ENCODE measurements at regions not wholly inside any gene's neighbourhood (a gene's known extent, or its start where the extent isn't known, plus 50 kb on each side); places are given as distances from the start of the nearest gene placed in this dataset.
A peak's percentile ranks its signal among the peaks of the same experiment; 100 is the strongest.

GRCh38 chr12:93048656-93049055 is 119.6 kb upstream of the EEA1 start:
- H3F3A ChIP-seq (ENCODE audit: insufficient read depth, low read length, poor library complexity, severe bottlenecking) = no peaks in the 10 kb centered on the region
- TF ChIP-seq, protein P1, sequence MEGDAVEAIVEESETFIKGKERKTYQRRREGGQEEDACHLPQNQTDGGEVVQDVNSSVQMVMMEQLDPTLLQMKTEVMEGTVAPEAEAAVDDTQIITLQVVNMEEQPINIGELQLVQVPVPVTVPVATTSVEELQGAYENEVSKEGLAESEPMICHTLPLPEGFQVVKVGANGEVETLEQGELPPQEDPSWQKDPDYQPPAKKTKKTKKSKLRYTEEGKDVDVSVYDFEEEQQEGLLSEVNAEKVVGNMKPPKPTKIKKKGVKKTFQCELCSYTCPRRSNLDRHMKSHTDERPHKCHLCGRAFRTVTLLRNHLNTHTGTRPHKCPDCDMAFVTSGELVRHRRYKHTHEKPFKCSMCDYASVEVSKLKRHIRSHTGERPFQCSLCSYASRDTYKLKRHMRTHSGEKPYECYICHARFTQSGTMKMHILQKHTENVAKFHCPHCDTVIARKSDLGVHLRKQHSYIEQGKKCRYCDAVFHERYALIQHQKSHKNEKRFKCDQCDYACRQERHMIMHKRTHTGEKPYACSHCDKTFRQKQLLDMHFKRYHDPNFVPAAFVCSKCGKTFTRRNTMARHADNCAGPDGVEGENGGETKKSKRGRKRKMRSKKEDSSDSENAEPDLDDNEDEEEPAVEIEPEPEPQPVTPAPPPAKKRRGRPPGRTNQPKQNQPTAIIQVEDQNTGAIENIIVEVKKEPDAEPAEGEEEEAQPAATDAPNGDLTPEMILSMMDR (IDR thresholded peaks at IDR 0.05; ENCODE audit: poor library complexity, severe bottlenecking) = no peak
- no peak for TF ChIP-seq POLR2AphosphoS5 (IDR thresholded peaks at IDR 0.05)
- TF ChIP-seq EP300 (conservative IDR thresholded peaks at IDR 0.05; ENCODE audit: poor library complexity, severe bottlenecking) = no peak
- TF ChIP-seq MXI1 (conservative IDR thresholded peaks at IDR 0.05; ENCODE audit: poor library complexity, severe bottlenecking) = no peak
- TF ChIP-seq, protein P2, sequence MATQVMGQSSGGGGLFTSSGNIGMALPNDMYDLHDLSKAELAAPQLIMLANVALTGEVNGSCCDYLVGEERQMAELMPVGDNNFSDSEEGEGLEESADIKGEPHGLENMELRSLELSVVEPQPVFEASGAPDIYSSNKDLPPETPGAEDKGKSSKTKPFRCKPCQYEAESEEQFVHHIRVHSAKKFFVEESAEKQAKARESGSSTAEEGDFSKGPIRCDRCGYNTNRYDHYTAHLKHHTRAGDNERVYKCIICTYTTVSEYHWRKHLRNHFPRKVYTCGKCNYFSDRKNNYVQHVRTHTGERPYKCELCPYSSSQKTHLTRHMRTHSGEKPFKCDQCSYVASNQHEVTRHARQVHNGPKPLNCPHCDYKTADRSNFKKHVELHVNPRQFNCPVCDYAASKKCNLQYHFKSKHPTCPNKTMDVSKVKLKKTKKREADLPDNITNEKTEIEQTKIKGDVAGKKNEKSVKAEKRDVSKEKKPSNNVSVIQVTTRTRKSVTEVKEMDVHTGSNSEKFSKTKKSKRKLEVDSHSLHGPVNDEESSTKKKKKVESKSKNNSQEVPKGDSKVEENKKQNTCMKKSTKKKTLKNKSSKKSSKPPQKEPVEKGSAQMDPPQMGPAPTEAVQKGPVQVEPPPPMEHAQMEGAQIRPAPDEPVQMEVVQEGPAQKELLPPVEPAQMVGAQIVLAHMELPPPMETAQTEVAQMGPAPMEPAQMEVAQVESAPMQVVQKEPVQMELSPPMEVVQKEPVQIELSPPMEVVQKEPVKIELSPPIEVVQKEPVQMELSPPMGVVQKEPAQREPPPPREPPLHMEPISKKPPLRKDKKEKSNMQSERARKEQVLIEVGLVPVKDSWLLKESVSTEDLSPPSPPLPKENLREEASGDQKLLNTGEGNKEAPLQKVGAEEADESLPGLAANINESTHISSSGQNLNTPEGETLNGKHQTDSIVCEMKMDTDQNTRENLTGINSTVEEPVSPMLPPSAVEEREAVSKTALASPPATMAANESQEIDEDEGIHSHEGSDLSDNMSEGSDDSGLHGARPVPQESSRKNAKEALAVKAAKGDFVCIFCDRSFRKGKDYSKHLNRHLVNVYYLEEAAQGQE (IDR thresholded peaks at IDR 0.05; ENCODE audit: borderline replicate concordance) = no peak
- no peak for TF ChIP-seq RAD21 (conservative IDR thresholded peaks at IDR 0.05)
- no peak for TF ChIP-seq SMC3 (conservative IDR thresholded peaks at IDR 0.05; ENCODE audit: poor library complexity)
- no peak for TF ChIP-seq TAF1 (IDR thresholded peaks at IDR 0.05; ENCODE audit: low read depth)
- no peak for TF ChIP-seq EZH2 (IDR thresholded peaks at IDR 0.05; ENCODE audit: borderline replicate concordance, insufficient read depth, low read length, poor library complexity, severe bottlenecking)
- no peaks in the 10 kb centered on the region for H3K9me2 ChIP-seq (ENCODE audit: insufficient read depth, low read length)
- H2AFZ ChIP-seq (ENCODE audit: low read depth, low read length) = no peak overlapping the region
- H3K9me3 ChIP-seq (ENCODE audit: low read length) = no peaks in the 10 kb centered on the region
- H3K4me2 ChIP-seq (ENCODE audit: low read length) = no peak overlapping the region
- no peak overlapping the region for H3K4me3 ChIP-seq (ENCODE audit: low read length)
- H3K79me2 ChIP-seq (replicated peaks; ENCODE audit: insufficient read depth, low read length) = no peaks in the 10 kb centered on the region
- H3K27me3 ChIP-seq (ENCODE audit: insufficient read depth, low read depth, low read length) = no peaks in the 10 kb centered on the region
- H3K36me3 ChIP-seq (ENCODE audit: insufficient read depth, low read length) = no peaks in the 10 kb centered on the region
- no peak overlapping the region for H3K9ac ChIP-seq (ENCODE audit: low read length)
- H3K27ac ChIP-seq (ENCODE audit: low read length) = no peak overlapping the region
- H4K20me1 ChIP-seq (ENCODE audit: insufficient read depth) = no peaks in the 10 kb centered on the region

GRCh38 chr12:93050026-93050747 is 121.1 kb upstream of the EEA1 start:
- Histone ChIP-seq H3K9ac (ENCODE audit: low read length) (no peak overlapping the region), H3K9me2 (ENCODE audit: insufficient read depth, low read length) (no peaks in the 10 kb centered on the region), H3K27ac (ENCODE audit: low read length) (no peak overlapping the region), H3K4me3 (ENCODE audit: low read length) (no peak overlapping the region), H3K79me2 (replicated peaks; ENCODE audit: insufficient read depth, low read length) (no peaks in the 10 kb centered on the region), H2AFZ (ENCODE audit: low read depth, low read length) (no peak overlapping the region), H3K36me3 (ENCODE audit: insufficient read depth, low read length) (no peaks in the 10 kb centered on the region), H3K4me2 (ENCODE audit: low read length) (no peak overlapping the region), H4K20me1 (ENCODE audit: insufficient read depth) (no peaks in the 10 kb centered on the region), H3K27me3 (ENCODE audit: insufficient read depth, low read depth, low read length) (no peaks in the 10 kb centered on the region), H3F3A (ENCODE audit: insufficient read depth, low read length, poor library complexity, severe bottlenecking) (no peaks in the 10 kb centered on the region), H3K9me3 (ENCODE audit: low read length) (no peaks in the 10 kb centered on the region)
- TF ChIP-seq, protein P2 (IDR thresholded peaks at IDR 0.05; ENCODE audit: borderline replicate concordance) = peak; percentile 35
- no peak for TF ChIP-seq MXI1 (conservative IDR thresholded peaks at IDR 0.05; ENCODE audit: poor library complexity, severe bottlenecking)
- TF ChIP-seq RAD21 (conservative IDR thresholded peaks at IDR 0.05) = no peak
- no peak for TF ChIP-seq EZH2 (IDR thresholded peaks at IDR 0.05; ENCODE audit: borderline replicate concordance, insufficient read depth, low read length, poor library complexity, severe bottlenecking)
- TF ChIP-seq, protein P1 (IDR thresholded peaks at IDR 0.05; ENCODE audit: poor library complexity, severe bottlenecking) = no peak
- peak; percentile 14 for TF ChIP-seq EP300 (conservative IDR thresholded peaks at IDR 0.05; ENCODE audit: poor library complexity, severe bottlenecking)

Measured in neural cell (in vitro differentiated cells).